Gastroesophageal sphincter (tissue), 3 donors: ENCODE measurements at regions not wholly inside any gene's neighbourhood (a gene's known extent, or its start where the extent isn't known, plus 50 kb on each side); places are given as distances from the start of the nearest gene placed in this dataset.

Experiments
- EP300 ChIP-seq: sonication (generic); formaldehyde crosslinking; IDR thresholded peaks from one replicate; pipeline ENCODE4 v1.6.1; 2017; ENCODE audit warnings: antibody characterized with exemption, mild to moderate bottlenecking
- POLR2A ChIP-seq, 2 donors: fragments of 450-650 bp; IDR thresholded peaks; one replicate each; pipeline ENCODE4 v1.6.1; 2017; ENCODE audit warnings: antibody characterized with exemption in 2 of 2, mild to moderate bottlenecking in 2 of 2, moderate library complexity in 1 of 2
- TF ChIP-seq, protein P1 (sequence below), 4 experiments: fragments of 200-600 bp in 2 of 4; fragments of 450-650 bp in 2 of 4; sonication (generic) in 1 of 4; IDR thresholded peaks; one replicate each; pipeline ENCODE4 v1.5.1; 2017 to 2019; ENCODE audit warnings: antibody characterized with exemption in 4 of 4, mild to moderate bottlenecking in 2 of 4, moderate library complexity in 2 of 4

DNA sequence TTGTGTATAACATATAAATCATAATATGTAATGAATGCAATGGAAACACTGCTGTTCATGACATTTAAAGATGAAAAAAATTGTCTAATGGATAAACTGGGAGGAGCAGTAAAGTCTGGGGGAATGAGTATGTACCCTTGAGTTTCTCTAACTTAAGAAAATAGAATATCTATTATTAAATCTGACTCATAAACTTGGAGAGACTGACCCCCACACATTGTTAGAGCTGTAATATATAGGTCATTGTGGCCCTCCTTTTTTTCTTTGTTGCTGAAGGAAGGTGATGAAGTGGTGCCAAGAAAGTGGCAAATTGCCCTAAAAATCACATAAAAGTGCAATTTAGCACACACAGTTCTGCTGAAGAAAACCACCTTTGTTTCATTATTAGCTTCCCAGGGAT, 389.8 kb upstream of the RARB start:
- TF ChIP-seq, protein P1, sequence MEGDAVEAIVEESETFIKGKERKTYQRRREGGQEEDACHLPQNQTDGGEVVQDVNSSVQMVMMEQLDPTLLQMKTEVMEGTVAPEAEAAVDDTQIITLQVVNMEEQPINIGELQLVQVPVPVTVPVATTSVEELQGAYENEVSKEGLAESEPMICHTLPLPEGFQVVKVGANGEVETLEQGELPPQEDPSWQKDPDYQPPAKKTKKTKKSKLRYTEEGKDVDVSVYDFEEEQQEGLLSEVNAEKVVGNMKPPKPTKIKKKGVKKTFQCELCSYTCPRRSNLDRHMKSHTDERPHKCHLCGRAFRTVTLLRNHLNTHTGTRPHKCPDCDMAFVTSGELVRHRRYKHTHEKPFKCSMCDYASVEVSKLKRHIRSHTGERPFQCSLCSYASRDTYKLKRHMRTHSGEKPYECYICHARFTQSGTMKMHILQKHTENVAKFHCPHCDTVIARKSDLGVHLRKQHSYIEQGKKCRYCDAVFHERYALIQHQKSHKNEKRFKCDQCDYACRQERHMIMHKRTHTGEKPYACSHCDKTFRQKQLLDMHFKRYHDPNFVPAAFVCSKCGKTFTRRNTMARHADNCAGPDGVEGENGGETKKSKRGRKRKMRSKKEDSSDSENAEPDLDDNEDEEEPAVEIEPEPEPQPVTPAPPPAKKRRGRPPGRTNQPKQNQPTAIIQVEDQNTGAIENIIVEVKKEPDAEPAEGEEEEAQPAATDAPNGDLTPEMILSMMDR (IDR thresholded peaks at IDR 0.05), result no peak
- TF ChIP-seq POLR2A (IDR thresholded peaks at IDR 0.05) (no peak), EP300 (no peak)
